ENCODE measurements at regions not wholly inside any gene's neighbourhood (a gene's known extent, or its start where the extent isn't known, plus 50 kb on each side); places are given as distances from the start of the nearest gene placed in this dataset.
"Not testable (repeated sequence)": the region's sequence is repeated elsewhere in the genome, so short reads cannot be mapped to it uniquely, and the experiment has no call there.

DNA sequence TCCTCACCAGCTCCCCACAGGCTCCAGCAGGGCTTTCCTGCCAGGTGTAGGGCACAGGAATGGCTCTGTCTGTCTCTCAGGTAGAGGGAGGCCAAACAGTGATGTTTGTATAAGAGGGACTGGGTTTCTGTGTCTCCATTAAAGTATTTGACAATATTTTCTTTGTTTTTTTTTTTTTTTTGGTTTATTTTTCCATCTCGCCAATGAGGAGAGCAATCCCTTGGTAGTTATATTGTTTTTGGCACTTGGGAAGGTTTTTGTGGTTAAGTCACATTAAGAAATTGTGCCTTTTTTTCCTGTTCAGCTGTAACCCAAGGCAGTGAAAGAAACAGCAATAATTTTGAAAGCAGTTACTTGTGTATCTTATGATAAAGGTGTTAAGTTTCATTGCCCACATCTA is 234.6 kb upstream of the PRSS1 start:
- TF ChIP-seq, protein P1, sequence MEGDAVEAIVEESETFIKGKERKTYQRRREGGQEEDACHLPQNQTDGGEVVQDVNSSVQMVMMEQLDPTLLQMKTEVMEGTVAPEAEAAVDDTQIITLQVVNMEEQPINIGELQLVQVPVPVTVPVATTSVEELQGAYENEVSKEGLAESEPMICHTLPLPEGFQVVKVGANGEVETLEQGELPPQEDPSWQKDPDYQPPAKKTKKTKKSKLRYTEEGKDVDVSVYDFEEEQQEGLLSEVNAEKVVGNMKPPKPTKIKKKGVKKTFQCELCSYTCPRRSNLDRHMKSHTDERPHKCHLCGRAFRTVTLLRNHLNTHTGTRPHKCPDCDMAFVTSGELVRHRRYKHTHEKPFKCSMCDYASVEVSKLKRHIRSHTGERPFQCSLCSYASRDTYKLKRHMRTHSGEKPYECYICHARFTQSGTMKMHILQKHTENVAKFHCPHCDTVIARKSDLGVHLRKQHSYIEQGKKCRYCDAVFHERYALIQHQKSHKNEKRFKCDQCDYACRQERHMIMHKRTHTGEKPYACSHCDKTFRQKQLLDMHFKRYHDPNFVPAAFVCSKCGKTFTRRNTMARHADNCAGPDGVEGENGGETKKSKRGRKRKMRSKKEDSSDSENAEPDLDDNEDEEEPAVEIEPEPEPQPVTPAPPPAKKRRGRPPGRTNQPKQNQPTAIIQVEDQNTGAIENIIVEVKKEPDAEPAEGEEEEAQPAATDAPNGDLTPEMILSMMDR (conservative IDR thresholded peaks at IDR 0.05) = not testable (repeated sequence)
- not testable (repeated sequence) for TF ChIP-seq ZFX (IDR thresholded peaks at IDR 0.05)
